ENCODE measurements at regions not wholly inside any gene's neighbourhood (a gene's known extent, or its start where the extent isn't known, plus 50 kb on each side); places are given as distances from the start of the nearest gene placed in this dataset.

DNA sequence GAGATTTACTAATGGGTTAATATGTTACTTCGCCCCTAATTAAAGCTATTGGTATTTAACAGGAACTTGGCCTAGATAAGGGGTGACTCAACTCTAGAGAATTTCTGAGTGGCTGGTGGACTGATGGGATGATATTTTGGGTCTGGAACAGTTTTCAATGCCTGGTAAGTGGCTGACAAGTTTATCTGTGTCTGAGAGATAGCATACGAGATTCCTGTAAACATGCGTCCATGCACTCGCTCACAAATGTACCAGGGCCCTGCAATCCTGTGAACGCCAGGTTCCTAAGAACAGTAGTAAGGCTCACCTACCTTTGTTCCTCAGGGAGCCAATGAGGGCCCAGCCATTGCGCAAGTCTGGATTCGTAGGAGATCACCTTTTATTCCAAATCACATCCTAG lies 683.8 kb upstream of the ANKRD30A start:
- H3K36me3 ChIP-seq (ENCODE audit: control insufficient read depth in 5 of 5, insufficient read depth in 5 of 5, low read length in 5 of 5), result no peaks in the 10 kb centered on the region
- no peak overlapping the region for H3K27ac ChIP-seq (ENCODE audit: low read depth, low read length)
- H3K27me3 ChIP-seq (ENCODE audit: control insufficient read depth in 5 of 5, insufficient read depth in 4 of 5, low read length in 5 of 5), result peaks cover 0 to 3% (median 0%) of the 10 kb centered on the region in 5 donors
- no peaks in the 10 kb centered on the region for H3K9me3 ChIP-seq (ENCODE audit: control insufficient read depth in 5 of 5, low read length in 5 of 5)
- no peak overlapping the region for H3K4me3 ChIP-seq (ENCODE audit: low read depth in 1 of 5, low read length in 5 of 5)
- H3K9ac ChIP-seq (ENCODE audit: low read length in 5 of 5), result no peak overlapping the region
- no peaks in the 10 kb centered on the region for H3K4me1 ChIP-seq (ENCODE audit: control insufficient read depth in 5 of 5, insufficient read depth in 5 of 5, low read length in 5 of 5)

GRCh38 chr10:36440539-36440938 lies 684.9 kb upstream of the ANKRD30A start:
- Histone ChIP-seq H3K4me1 (ENCODE audit: control insufficient read depth in 5 of 5, insufficient read depth in 5 of 5, low read length in 5 of 5) (no peaks in the 10 kb centered on the region), H3K4me3 (ENCODE audit: low read depth in 1 of 5, low read length in 5 of 5) (no peak overlapping the region), H3K9ac (ENCODE audit: low read length in 5 of 5) (no peak overlapping the region), H3K27me3 (ENCODE audit: control insufficient read depth in 5 of 5, insufficient read depth in 4 of 5, low read length in 5 of 5) (peaks cover 0 to 3% (median 0%) of the 10 kb centered on the region in 5 donors), H3K27ac (ENCODE audit: low read depth, low read length) (no peak overlapping the region), H3K9me3 (ENCODE audit: control insufficient read depth in 5 of 5, low read length in 5 of 5) (no peaks in the 10 kb centered on the region), H3K36me3 (ENCODE audit: control insufficient read depth in 5 of 5, insufficient read depth in 5 of 5, low read length in 5 of 5) (no peaks in the 10 kb centered on the region)

DNA sequence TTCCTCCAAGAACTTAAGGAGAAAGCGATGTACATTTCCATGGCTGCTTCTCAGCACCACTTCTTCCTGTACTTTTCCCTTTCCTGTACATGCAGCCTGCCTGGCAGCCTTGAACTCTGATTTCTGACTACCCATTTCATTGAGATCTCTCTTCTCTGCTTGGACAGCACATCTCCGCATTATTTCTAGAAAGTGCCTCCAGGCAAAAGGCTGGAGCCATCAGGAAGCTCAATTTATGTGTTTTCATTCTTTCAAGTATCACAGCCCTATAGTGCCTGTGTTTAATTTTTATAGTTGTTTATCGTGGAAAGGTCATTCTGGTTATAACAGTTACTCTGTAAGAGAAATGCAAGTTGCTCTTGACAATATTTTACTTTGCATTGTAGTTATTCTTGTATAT lies 688.0 kb upstream of the ANKRD30A start:
- Histone ChIP-seq H3K9ac (ENCODE audit: low read length in 5 of 5) (no peak overlapping the region), H3K4me3 (ENCODE audit: low read depth in 1 of 5, low read length in 5 of 5) (no peak overlapping the region), H3K9me3 (ENCODE audit: control insufficient read depth in 5 of 5, low read length in 5 of 5) (no peaks in the 10 kb centered on the region), H3K36me3 (ENCODE audit: control insufficient read depth in 5 of 5, insufficient read depth in 5 of 5, low read length in 5 of 5) (no peaks in the 10 kb centered on the region), H3K27me3 (ENCODE audit: control insufficient read depth in 5 of 5, insufficient read depth in 4 of 5, low read length in 5 of 5) (peaks cover 0 to 3% (median 0%) of the 10 kb centered on the region in 5 donors), H3K27ac (ENCODE audit: low read depth, low read length) (no peak overlapping the region), H3K4me1 (ENCODE audit: control insufficient read depth in 5 of 5, insufficient read depth in 5 of 5, low read length in 5 of 5) (no peaks in the 10 kb centered on the region)

DNA sequence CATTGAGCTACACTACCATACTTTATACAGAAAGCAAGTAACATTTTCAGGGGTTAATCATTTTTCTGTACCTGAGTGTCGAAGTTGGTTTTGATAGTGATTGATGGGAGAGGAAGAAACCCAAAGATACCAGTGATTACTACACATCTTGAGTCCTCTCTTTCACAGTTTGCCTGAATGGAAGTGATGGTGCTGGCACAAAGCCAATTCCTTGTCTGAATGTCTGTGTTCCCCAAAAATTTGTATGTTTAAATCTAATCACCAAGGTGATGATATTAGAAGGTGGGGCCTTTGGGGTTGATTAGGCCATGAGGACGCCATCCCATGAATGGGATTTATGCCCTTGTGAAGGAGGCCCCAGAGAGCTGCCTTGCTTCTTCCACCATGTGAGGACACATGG lies 696.9 kb upstream of the ANKRD30A start:
- Histone ChIP-seq H3K27me3 (ENCODE audit: control insufficient read depth in 5 of 5, insufficient read depth in 4 of 5, low read length in 5 of 5) (no peaks in the 10 kb centered on the region), H3K36me3 (ENCODE audit: control insufficient read depth in 5 of 5, insufficient read depth in 5 of 5, low read length in 5 of 5) (no peaks in the 10 kb centered on the region), H3K4me3 (ENCODE audit: low read depth in 1 of 5, low read length in 5 of 5) (no peak overlapping the region), H3K27ac (ENCODE audit: low read depth, low read length) (no peak overlapping the region), H3K4me1 (ENCODE audit: control insufficient read depth in 5 of 5, insufficient read depth in 5 of 5, low read length in 5 of 5) (peaks cover 0 to 4% (median 0%) of the 10 kb centered on the region in 5 donors), H3K9me3 (ENCODE audit: control insufficient read depth in 5 of 5, low read length in 5 of 5) (no peaks in the 10 kb centered on the region), H3K9ac (ENCODE audit: low read length in 5 of 5) (no peak overlapping the region)

- H3K27me3 ChIP-seq (ENCODE audit: control insufficient read depth in 5 of 5, insufficient read depth in 4 of 5, low read length in 5 of 5), result no peaks in the 10 kb centered on the region
- no peaks in the 10 kb centered on the region for H3K36me3 ChIP-seq (ENCODE audit: control insufficient read depth in 5 of 5, insufficient read depth in 5 of 5, low read length in 5 of 5)
- no peak overlapping the region for H3K9ac ChIP-seq (ENCODE audit: low read length in 5 of 5)
- no peak overlapping the region for H3K4me3 ChIP-seq (ENCODE audit: low read depth in 1 of 5, low read length in 5 of 5)
- no peaks in the 10 kb centered on the region for H3K9me3 ChIP-seq (ENCODE audit: control insufficient read depth in 5 of 5, low read length in 5 of 5)
- peaks cover 0 to 4% (median 0%) of the 10 kb centered on the region in 5 donors for H3K4me1 ChIP-seq (ENCODE audit: control insufficient read depth in 5 of 5, insufficient read depth in 5 of 5, low read length in 5 of 5)
- no peak overlapping the region for H3K27ac ChIP-seq (ENCODE audit: low read depth, low read length)
Measured at GRCh38 chr10:36425131-36425797, 700.1 kb upstream of the ANKRD30A start.

- peaks cover 0 to 4% (median 0%) of the 10 kb centered on the region in 5 donors for H3K4me1 ChIP-seq (ENCODE audit: control insufficient read depth in 5 of 5, insufficient read depth in 5 of 5, low read length in 5 of 5)
- H3K36me3 ChIP-seq (ENCODE audit: control insufficient read depth in 5 of 5, insufficient read depth in 5 of 5, low read length in 5 of 5), result no peaks in the 10 kb centered on the region
- no peak overlapping the region for H3K4me3 ChIP-seq (ENCODE audit: low read depth in 1 of 5, low read length in 5 of 5)
- H3K9ac ChIP-seq (ENCODE audit: low read length in 5 of 5), result no peak overlapping the region
- H3K9me3 ChIP-seq (ENCODE audit: control insufficient read depth in 5 of 5, low read length in 5 of 5), result no peaks in the 10 kb centered on the region
- H3K27ac ChIP-seq (ENCODE audit: low read depth, low read length), result no peak overlapping the region
- no peaks in the 10 kb centered on the region for H3K27me3 ChIP-seq (ENCODE audit: control insufficient read depth in 5 of 5, insufficient read depth in 4 of 5, low read length in 5 of 5)
Measured at GRCh38 chr10:36424502-36424901, 700.9 kb upstream of the ANKRD30A start.

- H3K27ac ChIP-seq (ENCODE audit: low read depth, low read length), result no peak overlapping the region
- peaks cover 0 to 4% (median 0%) of the 10 kb centered on the region in 5 donors for H3K4me1 ChIP-seq (ENCODE audit: control insufficient read depth in 5 of 5, insufficient read depth in 5 of 5, low read length in 5 of 5)
- H3K36me3 ChIP-seq (ENCODE audit: control insufficient read depth in 5 of 5, insufficient read depth in 5 of 5, low read length in 5 of 5), result no peaks in the 10 kb centered on the region
- no peak overlapping the region for H3K4me3 ChIP-seq (ENCODE audit: low read depth in 1 of 5, low read length in 5 of 5)
- no peaks in the 10 kb centered on the region for H3K9me3 ChIP-seq (ENCODE audit: control insufficient read depth in 5 of 5, low read length in 5 of 5)
- H3K9ac ChIP-seq (ENCODE audit: low read length in 5 of 5), result no peak overlapping the region
- no peaks in the 10 kb centered on the region for H3K27me3 ChIP-seq (ENCODE audit: control insufficient read depth in 5 of 5, insufficient read depth in 4 of 5, low read length in 5 of 5)
Measured at GRCh38 chr10:36423821-36424248, 701.6 kb upstream of the ANKRD30A start.

DNA sequence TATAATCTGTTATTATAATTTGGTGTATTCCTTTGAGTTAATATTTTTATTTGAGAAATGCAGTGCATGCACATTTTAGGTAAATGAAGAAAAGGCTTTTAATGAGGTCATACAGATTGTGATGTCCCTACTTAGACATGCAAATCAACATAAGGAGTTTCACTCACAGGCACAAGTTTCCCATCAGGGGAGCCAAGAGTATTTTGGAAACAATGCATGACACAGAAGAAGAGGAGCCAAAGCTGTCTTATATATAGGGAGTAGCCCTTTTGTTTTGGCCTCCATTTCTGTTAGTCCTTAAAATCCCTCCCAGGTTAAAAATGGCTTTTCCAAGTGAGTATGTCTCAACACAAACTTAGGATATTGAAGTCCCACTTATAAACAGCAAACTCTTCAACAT lies 703.4 kb upstream of the ANKRD30A start:
- Histone ChIP-seq H3K9me3 (ENCODE audit: control insufficient read depth in 5 of 5, low read length in 5 of 5) (peaks cover 0 to 1% (median under 1%) of the 10 kb centered on the region in 5 donors), H3K27ac (ENCODE audit: low read depth, low read length) (no peak overlapping the region), H3K27me3 (ENCODE audit: control insufficient read depth in 5 of 5, insufficient read depth in 4 of 5, low read length in 5 of 5) (no peaks in the 10 kb centered on the region), H3K9ac (ENCODE audit: low read length in 5 of 5) (no peak overlapping the region), H3K4me3 (ENCODE audit: low read depth in 1 of 5, low read length in 5 of 5) (no peak overlapping the region), H3K4me1 (ENCODE audit: control insufficient read depth in 5 of 5, insufficient read depth in 5 of 5, low read length in 5 of 5) (peaks cover 0 to 4% (median 0%) of the 10 kb centered on the region in 5 donors), H3K36me3 (ENCODE audit: control insufficient read depth in 5 of 5, insufficient read depth in 5 of 5, low read length in 5 of 5) (no peaks in the 10 kb centered on the region)

DNA sequence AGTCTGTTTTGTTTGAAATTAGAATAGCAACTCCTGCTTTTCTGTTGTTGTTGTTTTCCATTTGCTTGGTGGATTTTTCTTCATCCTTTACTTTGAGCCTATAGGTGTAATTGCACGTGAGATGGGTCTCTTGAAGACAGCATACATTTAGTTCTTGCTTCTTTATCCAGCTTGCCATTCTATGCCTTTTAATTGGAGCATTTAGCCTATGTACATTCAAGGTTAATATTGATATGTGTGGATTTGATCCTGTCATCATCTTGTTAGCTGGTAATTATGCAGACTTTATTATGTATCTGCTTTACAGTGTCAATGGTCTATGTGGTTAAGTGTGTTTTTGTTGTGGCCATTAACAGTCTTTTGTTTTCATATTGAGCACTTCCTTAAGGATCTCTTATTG lies 708.9 kb upstream of the ANKRD30A start:
- Histone ChIP-seq H3K9me3 (ENCODE audit: control insufficient read depth in 5 of 5, low read length in 5 of 5) (peaks cover 3 to 9% (median 5%) of the 10 kb centered on the region in 5 donors), H3K27ac (ENCODE audit: low read depth, low read length) (no peak overlapping the region), H3K9ac (ENCODE audit: low read length in 5 of 5) (no peak overlapping the region), H3K4me1 (ENCODE audit: control insufficient read depth in 5 of 5, insufficient read depth in 5 of 5, low read length in 5 of 5) (no peaks in the 10 kb centered on the region), H3K27me3 (ENCODE audit: control insufficient read depth in 5 of 5, insufficient read depth in 4 of 5, low read length in 5 of 5) (no peaks in the 10 kb centered on the region), H3K4me3 (ENCODE audit: low read depth in 1 of 5, low read length in 5 of 5) (no peak overlapping the region), H3K36me3 (ENCODE audit: control insufficient read depth in 5 of 5, insufficient read depth in 5 of 5, low read length in 5 of 5) (no peaks in the 10 kb centered on the region)

DNA sequence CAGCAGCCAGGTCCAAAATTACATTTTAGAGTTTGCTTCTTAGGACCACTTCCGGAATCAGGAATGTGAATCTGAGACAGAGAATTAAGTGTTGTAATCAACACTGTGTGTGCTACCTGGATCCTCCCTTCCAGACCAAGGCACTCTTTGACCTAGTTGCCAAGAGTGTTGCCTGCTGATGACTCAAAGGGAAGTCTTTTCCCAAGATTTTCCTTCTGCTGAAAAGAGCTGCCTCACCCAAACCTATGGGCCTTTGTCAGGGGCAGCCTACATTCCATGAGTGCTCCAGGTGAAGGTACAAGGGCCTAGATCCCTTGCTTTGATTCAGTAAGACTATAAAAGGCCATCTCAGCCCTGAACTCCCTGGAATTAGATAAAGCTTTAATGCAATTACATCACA lies 712.5 kb upstream of the ANKRD30A start:
- H3K27ac ChIP-seq (ENCODE audit: low read depth, low read length), result no peak overlapping the region
- no peak overlapping the region for H3K9ac ChIP-seq (ENCODE audit: low read length in 5 of 5)
- H3K4me3 ChIP-seq (ENCODE audit: low read depth in 1 of 5, low read length in 5 of 5), result no peak overlapping the region
- H3K36me3 ChIP-seq (ENCODE audit: control insufficient read depth in 5 of 5, insufficient read depth in 5 of 5, low read length in 5 of 5), result no peaks in the 10 kb centered on the region
- no peaks in the 10 kb centered on the region for H3K27me3 ChIP-seq (ENCODE audit: control insufficient read depth in 5 of 5, insufficient read depth in 4 of 5, low read length in 5 of 5)
- H3K4me1 ChIP-seq (ENCODE audit: control insufficient read depth in 5 of 5, insufficient read depth in 5 of 5, low read length in 5 of 5), result no peaks in the 10 kb centered on the region
- H3K9me3 ChIP-seq (ENCODE audit: control insufficient read depth in 5 of 5, low read length in 5 of 5), result peaks cover 3 to 9% (median 5%) of the 10 kb centered on the region in 5 donors

All from subcutaneous abdominal adipose tissue (tissue), 5 donors.